GM23338 (cell line): ENCODE measurements at regions not wholly inside any gene's neighbourhood (a gene's known extent, or its start where the extent isn't known, plus 50 kb on each side); places are given as distances from the start of the nearest gene placed in this dataset.

ENCODE experiments used
- ATAC-seq: fragments of 200-7000 bp; cut with Tn5 transposase; 3 replicates; pipeline ENCODE4 v1.9.1; 2020
- DNase-seq: peaks from one replicate; pipeline ENCODE4 v3.0.0-alpha.2; 2015; ENCODE audit warnings: low spot score
- H2AFZ ChIP-seq: fragments of 200-600 bp; sonication (generic); 2 replicates; pipeline ENCODE4 v1.8.0; 2016; ENCODE audit warnings: antibody characterized with exemption, mild to moderate bottlenecking, moderate library complexity
- H3F3A ChIP-seq: fragments of 200-600 bp; sonication (generic); replicated peaks from 2 replicates; pipeline ENCODE4 v1.8.0; 2017; ENCODE audit warnings: antibody characterized with exemption, mixed run types, low read depth
- H3K27ac ChIP-seq: fragments of 200-600 bp; sonication (generic); 2 replicates; pipeline ENCODE4 v1.6.1; 2016; ENCODE audit warnings: low read depth
- H3K27me3 ChIP-seq: fragments of 200-600 bp; sonication (generic); 2 replicates; pipeline ENCODE4 v1.8.0; 2016; ENCODE audit warnings: mild to moderate bottlenecking, mixed run types, moderate library complexity; ENCODE audit not compliant: insufficient read depth
- H3K36me3 ChIP-seq: fragments of 200-600 bp; sonication (generic); 2 replicates; pipeline ENCODE4 v1.8.0; 2016; ENCODE audit warnings: mild to moderate bottlenecking; ENCODE audit not compliant: insufficient read depth
- H3K4me1 ChIP-seq: fragments of 200-600 bp; sonication (generic); 2 replicates; pipeline ENCODE4 v1.8.0; 2016; ENCODE audit warnings: mild to moderate bottlenecking, moderate library complexity; ENCODE audit not compliant: insufficient read depth
- H3K4me2 ChIP-seq: fragments of 200-600 bp; sonication (generic); 2 replicates; pipeline ENCODE4 v1.7.1; 2017; ENCODE audit warnings: mixed run types
- H3K4me3 ChIP-seq: fragments of 200-600 bp; sonication (generic); 2 replicates; pipeline ENCODE4 v1.6.1; 2016; ENCODE audit warnings: mixed run types
- H3K79me2 ChIP-seq: fragments of 200-600 bp; sonication (generic); replicated peaks from 2 replicates; pipeline ENCODE4 v1.8.0; 2017; ENCODE audit warnings: mild to moderate bottlenecking; ENCODE audit not compliant: insufficient read depth
- H3K9me2 ChIP-seq: fragments of 200-600 bp; sonication (generic); 2 replicates; pipeline ENCODE4 v1.8.0; 2017; ENCODE audit not compliant: insufficient read depth
- H4K20me1 ChIP-seq: fragments of 200-600 bp; sonication (generic); replicated peaks from 2 replicates; pipeline ENCODE4 v1.8.0; 2017; ENCODE audit warnings: mild to moderate bottlenecking; ENCODE audit not compliant: insufficient read depth
- H3K27ac Mint-ChIP-seq: 2 replicates; pipeline ENCODE4 v1.8.0; 2020; ENCODE audit warnings: inconsistent platforms, mild to moderate bottlenecking, moderate library complexity, mixed read lengths
- H3K27me3 Mint-ChIP-seq: 3 replicates; pipeline ENCODE4 v1.8.0; 2022; ENCODE audit warnings: low read depth, mild to moderate bottlenecking, moderate library complexity, mixed read lengths, inconsistent platforms; ENCODE audit not compliant: insufficient read depth, poor library complexity
- H3K36me3 Mint-ChIP-seq: 3 replicates; pipeline ENCODE4 v1.8.0; 2021; ENCODE audit warnings: low read depth, mild to moderate bottlenecking, inconsistent platforms, moderate library complexity, mixed read lengths
- H3K4me1 Mint-ChIP-seq: 3 replicates; pipeline ENCODE4 v1.8.0; 2020; ENCODE audit warnings: mild to moderate bottlenecking, inconsistent platforms, mixed read lengths
- H3K4me3 Mint-ChIP-seq: 3 replicates; pipeline ENCODE4 v1.8.0; 2021; ENCODE audit warnings: moderate library complexity, mild to moderate bottlenecking, inconsistent platforms, mixed read lengths
- H3K9me3 Mint-ChIP-seq: 3 replicates; pipeline ENCODE4 v1.8.0; 2020; ENCODE audit warnings: moderate library complexity, mild to moderate bottlenecking, inconsistent platforms, mixed read lengths
- ETS1 ChIP-seq: IDR thresholded peaks from 2 replicates; pipeline ENCODE4 v1.6.1; 2016; ENCODE audit warnings: antibody characterized with exemption
- EZH2 ChIP-seq: fragments of 200-600 bp; sonication (generic); IDR thresholded peaks from one replicate; pipeline ENCODE4 v1.8.0; 2017; ENCODE audit warnings: antibody characterized with exemption, mild to moderate bottlenecking, low read depth; ENCODE audit not compliant: unreplicated experiment
- EZH2phosphoT487 ChIP-seq: fragments of 200-600 bp; sonication (generic); IDR thresholded peaks from one replicate; pipeline ENCODE4 v1.8.1; 2018; ENCODE audit warnings: antibody characterized with exemption; ENCODE audit not compliant: unreplicated experiment
- NANOG ChIP-seq: IDR thresholded peaks from 2 replicates; pipeline ENCODE4 v1.6.1; 2016; ENCODE audit warnings: antibody characterized with exemption, borderline replicate concordance
- ZNF331 ChIP-seq: fragments of 250-450 bp; sonication (Bioruptor Pico); IDR thresholded peaks from 2 replicates; pipeline ENCODE4 v1.5.0; 2020; ENCODE audit warnings: low read depth, mild to moderate bottlenecking, moderate library complexity
- ZNF462 ChIP-seq: fragments of 250-450 bp; sonication (Bioruptor Pico); IDR thresholded peaks from 2 replicates; pipeline ENCODE4 v1.5.0; 2020; ENCODE audit warnings: mild to moderate bottlenecking, moderate library complexity

- Histone ChIP-seq H3K27me3 (no peaks in the 10 kb centered on the region), H3K4me2 (no peak overlapping the region), H3K36me3 (no peaks in the 10 kb centered on the region), H3K27ac (no peak overlapping the region), H3K4me1 (peaks cover 5% of the 10 kb centered on the region), H3F3A (no peaks in the 10 kb centered on the region), H4K20me1 (no peaks in the 10 kb centered on the region), H3K4me3 (no peak overlapping the region), H2AFZ (no peak overlapping the region), H3K79me2 (no peaks in the 10 kb centered on the region), H3K9me2 (no peaks in the 10 kb centered on the region)
- DNase-seq, result no peak
- H3K27ac Mint-ChIP-seq, result no peak overlapping the region
- no peaks in the 10 kb centered on the region for H3K36me3 Mint-ChIP-seq
- H3K4me1 Mint-ChIP-seq, result peaks cover 10% of the 10 kb centered on the region; the same call in 2 of the 3 replicates
- no peak overlapping the region for H3K4me3 Mint-ChIP-seq
- no peaks in the 10 kb centered on the region for H3K27me3 Mint-ChIP-seq
- no peak for TF ChIP-seq ETS1
- no peak for ATAC-seq
- no peaks in the 10 kb centered on the region for H3K9me3 Mint-ChIP-seq
Observed at GRCh38 chr1:80989455-80989854, 811.3 kb upstream of the ADGRL2 start.

- H3K27ac Mint-ChIP-seq, result no peak overlapping the region
- no peak overlapping the region for H3K4me2 ChIP-seq
- no peaks in the 10 kb centered on the region for H3K9me3 Mint-ChIP-seq
Observed at GRCh38 chr1:80988926-80989325, 811.8 kb upstream of the ADGRL2 start.

More at GRCh38 chr1:80988926-80989325, 811.8 kb upstream of the ADGRL2 start:
- peaks cover 10% of the 10 kb centered on the region; the same call in 2 of the 3 replicates for H3K4me1 Mint-ChIP-seq
- no peak overlapping the region for H3K4me3 Mint-ChIP-seq
- Histone ChIP-seq H3K4me1 (peaks cover 5% of the 10 kb centered on the region), H2AFZ (no peak overlapping the region), H3K27me3 (no peaks in the 10 kb centered on the region), H3K79me2 (no peaks in the 10 kb centered on the region), H3K27ac (no peak overlapping the region), H3F3A (no peaks in the 10 kb centered on the region), H3K4me3 (no peak overlapping the region), H3K36me3 (no peaks in the 10 kb centered on the region), H3K9me2 (no peaks in the 10 kb centered on the region), H4K20me1 (no peaks in the 10 kb centered on the region)
- TF ChIP-seq EZH2phosphoT487 (no peak), ZNF462 (CRISPR knock-in tag) (no peak), ZNF331 (CRISPR knock-in tag) (no peak), NANOG (no peak), EZH2 (no peak)
- ATAC-seq, result no peak
- H3K36me3 Mint-ChIP-seq, result no peaks in the 10 kb centered on the region
- DNase-seq, result no peak
- no peaks in the 10 kb centered on the region for H3K27me3 Mint-ChIP-seq
